ENCODE measurements at regions not wholly inside any gene's neighbourhood (a gene's known extent, or its start where the extent isn't known, plus 50 kb on each side); places are given as distances from the start of the nearest gene placed in this dataset.

DNA sequence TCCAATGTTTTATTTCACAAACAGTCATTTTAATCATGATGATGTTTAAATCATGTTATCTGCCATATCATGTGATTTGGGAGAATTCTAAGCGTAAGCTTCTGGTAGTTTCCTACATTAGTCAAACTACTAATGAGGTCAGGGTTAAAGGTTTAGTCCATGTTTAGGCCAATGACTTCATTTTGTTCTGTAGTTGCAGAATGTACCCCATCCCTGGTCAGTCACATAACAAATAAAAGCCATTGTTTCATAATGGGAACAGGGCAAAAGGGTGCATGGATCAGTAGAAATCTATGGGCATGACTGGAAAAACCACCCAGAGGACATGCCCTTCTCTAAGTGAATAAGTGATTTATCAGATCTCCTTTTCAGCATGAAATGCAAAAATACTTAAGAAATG is 138.4 kb upstream of the ABCB5 start:
- TF ChIP-seq SPI1 (IDR thresholded peaks at IDR 0.05; ENCODE audit: low read depth, low read length) = no peak
- no peak for TF ChIP-seq TAF1 (IDR thresholded peaks at IDR 0.05; ENCODE audit: low read depth, low read length)
- no peak for TF ChIP-seq POU2F2 (IDR thresholded peaks at IDR 0.05; ENCODE audit: low read depth, low read length)
- no peak for TF ChIP-seq POLR2A (IDR thresholded peaks at IDR 0.05; ENCODE audit: low read depth, low read length)
